Activated naive CD4-positive, alpha-beta T cell treated with anti-CD3 and anti-CD28 coated beads, Interleukin-2, amount 50 U/mL, for 72 hours (primary cell): ENCODE measurements at regions not wholly inside any gene's neighbourhood (a gene's known extent, or its start where the extent isn't known, plus 50 kb on each side); places are given as distances from the start of the nearest gene placed in this dataset.
"Not testable (repeated sequence)": the region's sequence is repeated elsewhere in the genome, so short reads cannot be mapped to it uniquely, and the experiment has no call there.

Experiments
- ATAC-seq, 2 donors: fragments of 150-1000 bp; cut with Tn5 transposase; 2 replicates each; pipeline ENCODE4 v1.10.0; 2021; ENCODE audit warnings: mild to moderate bottlenecking in 2 of 2, moderate library complexity in 2 of 2
- DNase-seq, 2 donors: peaks; one replicate each; pipeline ENCODE4 v3.0.0; 2021 to 2022; ENCODE audit warnings: low spot score in 2 of 2
- H3K27ac Mint-ChIP-seq, 2 donors: one replicate each; pipeline ENCODE4 v1.8.0; 2022; ENCODE audit warnings: mild to moderate bottlenecking in 2 of 2, mixed read lengths in 2 of 2
- H3K36me3 Mint-ChIP-seq, 2 donors: one replicate each; pipeline ENCODE4 v1.8.0; 2022; ENCODE audit warnings: mixed read lengths in 2 of 2
- H3K9me3 Mint-ChIP-seq, 2 donors: one replicate each; pipeline ENCODE4 v1.8.0; 2022; ENCODE audit warnings: mixed read lengths in 2 of 2

- H3K9me3 Mint-ChIP-seq: peaks cover 30 to 43% of the 10 kb centered on the region in 2 donors
- not testable (repeated sequence) for DNase-seq
Observed at GRCh38 chr12:127140864-127141484, 1126.0 kb upstream of the TMEM132C start.

GRCh38 chr12:127143020-127143419 lies 1124.0 kb upstream of the TMEM132C start:
- DNase-seq (no peak), ATAC-seq (no peak)
- no peak overlapping the region for H3K27ac Mint-ChIP-seq
- H3K9me3 Mint-ChIP-seq: peaks cover 23 to 32% of the 10 kb centered on the region in 2 donors
- H3K36me3 Mint-ChIP-seq: peaks cover 31 to 37% of the 10 kb centered on the region in 2 donors

More at GRCh38 chr12:127140864-127141484, 1126.0 kb upstream of the TMEM132C start:
- peaks cover 28 to 37% of the 10 kb centered on the region in 2 donors for H3K36me3 Mint-ChIP-seq
- ATAC-seq, H3K27ac Mint-ChIP-seq: not testable (repeated sequence)

GRCh38 chr12:127144770-127145169 lies 1122.2 kb upstream of the TMEM132C start:
- ATAC-seq: no peak
- DNase-seq: no peak
- H3K27ac Mint-ChIP-seq: no peak overlapping the region
- H3K9me3 Mint-ChIP-seq: peaks cover 16 to 23% of the 10 kb centered on the region in 2 donors
- H3K36me3 Mint-ChIP-seq: peaks cover 16 to 33% of the 10 kb centered on the region in 2 donors

- H3K36me3 Mint-ChIP-seq: peaks cover 16 to 29% of the 10 kb centered on the region in 2 donors
- no peak for ATAC-seq
- H3K9me3 Mint-ChIP-seq: peaks cover 11 to 17% of the 10 kb centered on the region in 2 donors
- DNase-seq: no peak
- peak overlapping the region in 1 of 2 donors; percentile 88 for H3K27ac Mint-ChIP-seq
Observed at GRCh38 chr12:127145241-127145928, 1121.6 kb upstream of the TMEM132C start.

- peak; percentile 57 to 69 for DNase-seq
- H3K27ac Mint-ChIP-seq: peak overlapping the region in 1 of 2 donors; percentile 88
- peaks cover 16 to 21% of the 10 kb centered on the region in 2 donors for H3K36me3 Mint-ChIP-seq
- peak; percentile 87 to 93 for ATAC-seq
- H3K9me3 Mint-ChIP-seq: peaks cover 8 to 13% of the 10 kb centered on the region in 2 donors
Observed at GRCh38 chr12:127145929-127146789, 1120.8 kb upstream of the TMEM132C start.

GRCh38 chr12:127146991-127147718 lies 1119.8 kb upstream of the TMEM132C start:
- Mint-ChIP-seq H3K27ac (no peak overlapping the region), H3K36me3 (peaks cover 9 to 11% of the 10 kb centered on the region in 2 donors), H3K9me3 (peaks cover 0 to 5% of the 10 kb centered on the region in 2 donors)
- DNase-seq (no peak), ATAC-seq (no peak)

- no peak for ATAC-seq
- Mint-ChIP-seq H3K36me3 (peaks cover 6 to 9% of the 10 kb centered on the region in 2 donors), H3K27ac (no peak overlapping the region), H3K9me3 (no peaks in the 10 kb centered on the region)
- no peak for DNase-seq
Observed at GRCh38 chr12:127147724-127148123, 1119.2 kb upstream of the TMEM132C start.

GRCh38 chr12:127148318-127148717 lies 1118.7 kb upstream of the TMEM132C start:
- Mint-ChIP-seq H3K36me3 (peaks cover 6 to 9% of the 10 kb centered on the region in 2 donors), H3K27ac (no peak overlapping the region), H3K9me3 (no peaks in the 10 kb centered on the region)
- ATAC-seq (no peak), DNase-seq (no peak)

GRCh38 chr12:127149226-127149964 lies 1117.6 kb upstream of the TMEM132C start:
- no peak for ATAC-seq
- no peak for DNase-seq
- Mint-ChIP-seq H3K9me3 (no peaks in the 10 kb centered on the region), H3K36me3 (peaks cover 6 to 9% of the 10 kb centered on the region in 2 donors), H3K27ac (no peak overlapping the region)

- H3K27ac Mint-ChIP-seq: no peak overlapping the region
- peaks cover 6 to 9% of the 10 kb centered on the region in 2 donors for H3K36me3 Mint-ChIP-seq
- H3K9me3 Mint-ChIP-seq: no peaks in the 10 kb centered on the region
- no peak for DNase-seq
- ATAC-seq: no peak
Observed at GRCh38 chr12:127150028-127150427, 1116.9 kb upstream of the TMEM132C start.

- no peak for ATAC-seq
- Mint-ChIP-seq H3K27ac (no peak overlapping the region), H3K9me3 (no peaks in the 10 kb centered on the region), H3K36me3 (peaks cover 6 to 9% of the 10 kb centered on the region in 2 donors)
- no peak for DNase-seq
Observed at GRCh38 chr12:127150479-127150878, 1116.5 kb upstream of the TMEM132C start.

GRCh38 chr12:127150956-127151355 lies 1116.0 kb upstream of the TMEM132C start:
- Mint-ChIP-seq H3K36me3 (peaks cover 4 to 5% of the 10 kb centered on the region in 2 donors), H3K27ac (no peak overlapping the region), H3K9me3 (no peaks in the 10 kb centered on the region)
- no peak for DNase-seq
- ATAC-seq: no peak

- H3K27ac Mint-ChIP-seq: no peak overlapping the region
- H3K36me3 Mint-ChIP-seq: no peaks in the 10 kb centered on the region
- no peak for ATAC-seq
- no peak for DNase-seq
- no peaks in the 10 kb centered on the region for H3K9me3 Mint-ChIP-seq
Observed at GRCh38 chr12:127153996-127154395, 1113.0 kb upstream of the TMEM132C start.

- not testable (repeated sequence) for DNase-seq, ATAC-seq
Observed at GRCh38 chr12:127154830-127155229, 1112.1 kb upstream of the TMEM132C start.

GRCh38 chr12:127155935-127156619 lies 1110.9 kb upstream of the TMEM132C start:
- not testable (repeated sequence) for ATAC-seq, H3K9me3 Mint-ChIP-seq, DNase-seq, H3K36me3 Mint-ChIP-seq, H3K27ac Mint-ChIP-seq

More at GRCh38 chr12:127154830-127155229, 1112.1 kb upstream of the TMEM132C start:
- H3K27ac Mint-ChIP-seq, H3K9me3 Mint-ChIP-seq, H3K36me3 Mint-ChIP-seq: not testable (repeated sequence)
